ENCODE measurements at regions not wholly inside any gene's neighbourhood (a gene's known extent, or its start where the extent isn't known, plus 50 kb on each side); places are given as distances from the start of the nearest gene placed in this dataset.
A peak's percentile ranks its signal among the peaks of the same experiment; 100 is the strongest.
"Not testable (repeated sequence)": the region's sequence is repeated elsewhere in the genome, so short reads cannot be mapped to it uniquely, and the experiment has no call there.

GRCh38 chr5:12952409-12952808, 992.1 kb downstream of the DNAH5 start:
- H3K4me2 ChIP-seq, result no peak overlapping the region
- no peaks in the 10 kb centered on the region for H3K4me1 ChIP-seq
- no peaks in the 10 kb centered on the region for H3F3A ChIP-seq (ENCODE audit: low read depth)
- DNase-seq (ENCODE audit: low spot score), result no peak
- no peak overlapping the region for H3K27ac Mint-ChIP-seq
- no peak overlapping the region for H3K27ac ChIP-seq
- H2AFZ ChIP-seq (replicated peaks), result no peak overlapping the region
- H3K4me3 Mint-ChIP-seq, result no peak overlapping the region
- no peaks in the 10 kb centered on the region for H3K4me1 Mint-ChIP-seq
- H3K27me3 ChIP-seq, result no peaks in the 10 kb centered on the region
- no peaks in the 10 kb centered on the region for H3K36me3 Mint-ChIP-seq
- no peaks in the 10 kb centered on the region for H3K27me3 Mint-ChIP-seq (ENCODE audit: insufficient read depth, low read depth)
- no peaks in the 10 kb centered on the region for H3K36me3 ChIP-seq
- no peaks in the 10 kb centered on the region for H3K79me2 ChIP-seq (ENCODE audit: low read depth)
- H3K9me3 Mint-ChIP-seq, result no peaks in the 10 kb centered on the region
- H3K9ac ChIP-seq, result no peak overlapping the region
- H4K20me1 ChIP-seq (ENCODE audit: low read depth), result no peaks in the 10 kb centered on the region
- no peak overlapping the region for H3K4me3 ChIP-seq
- H3K9me3 ChIP-seq (ENCODE audit: low read depth), result no peaks in the 10 kb centered on the region
- TF ChIP-seq EZH2phosphoT487 (IDR thresholded peaks at IDR 0.05) (no peak), EZH2 (IDR thresholded peaks at IDR 0.05) (no peak)
- TF ChIP-seq, protein P1, sequence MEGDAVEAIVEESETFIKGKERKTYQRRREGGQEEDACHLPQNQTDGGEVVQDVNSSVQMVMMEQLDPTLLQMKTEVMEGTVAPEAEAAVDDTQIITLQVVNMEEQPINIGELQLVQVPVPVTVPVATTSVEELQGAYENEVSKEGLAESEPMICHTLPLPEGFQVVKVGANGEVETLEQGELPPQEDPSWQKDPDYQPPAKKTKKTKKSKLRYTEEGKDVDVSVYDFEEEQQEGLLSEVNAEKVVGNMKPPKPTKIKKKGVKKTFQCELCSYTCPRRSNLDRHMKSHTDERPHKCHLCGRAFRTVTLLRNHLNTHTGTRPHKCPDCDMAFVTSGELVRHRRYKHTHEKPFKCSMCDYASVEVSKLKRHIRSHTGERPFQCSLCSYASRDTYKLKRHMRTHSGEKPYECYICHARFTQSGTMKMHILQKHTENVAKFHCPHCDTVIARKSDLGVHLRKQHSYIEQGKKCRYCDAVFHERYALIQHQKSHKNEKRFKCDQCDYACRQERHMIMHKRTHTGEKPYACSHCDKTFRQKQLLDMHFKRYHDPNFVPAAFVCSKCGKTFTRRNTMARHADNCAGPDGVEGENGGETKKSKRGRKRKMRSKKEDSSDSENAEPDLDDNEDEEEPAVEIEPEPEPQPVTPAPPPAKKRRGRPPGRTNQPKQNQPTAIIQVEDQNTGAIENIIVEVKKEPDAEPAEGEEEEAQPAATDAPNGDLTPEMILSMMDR (IDR thresholded peaks at IDR 0.05), result no peak

DNA sequence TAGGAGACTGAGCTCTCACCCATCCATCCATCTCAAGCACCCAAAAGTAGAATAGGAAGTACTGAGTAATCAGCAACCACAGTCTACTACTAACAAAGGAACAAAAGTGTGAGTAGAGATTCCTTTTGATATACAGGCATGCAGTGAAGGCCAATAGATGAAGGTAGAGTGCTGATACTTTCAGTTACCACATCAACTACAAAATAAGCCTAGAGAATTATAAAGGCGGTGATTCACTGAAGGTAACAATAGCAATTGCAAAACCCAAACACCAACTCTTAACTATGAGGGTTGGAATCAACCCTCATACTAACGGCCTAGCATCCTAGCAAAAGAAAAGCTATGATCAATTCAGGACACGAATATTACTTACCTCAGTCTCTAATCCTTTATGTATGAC, 992.6 kb downstream of the DNAH5 start:
- no peaks in the 10 kb centered on the region for H3K9me3 ChIP-seq (ENCODE audit: low read depth)
- H3K9me3 Mint-ChIP-seq, result no peaks in the 10 kb centered on the region
- H4K20me1 ChIP-seq (ENCODE audit: low read depth), result no peaks in the 10 kb centered on the region
- no peaks in the 10 kb centered on the region for H3K36me3 Mint-ChIP-seq
- H3K79me2 ChIP-seq (ENCODE audit: low read depth), result no peaks in the 10 kb centered on the region
- H3K27ac ChIP-seq, result no peak overlapping the region
- no peak for DNase-seq (ENCODE audit: low spot score)
- H3K36me3 ChIP-seq, result no peaks in the 10 kb centered on the region
- TF ChIP-seq, protein P1 (IDR thresholded peaks at IDR 0.05), result no peak
- TF ChIP-seq EZH2phosphoT487 (IDR thresholded peaks at IDR 0.05) (no peak), EZH2 (IDR thresholded peaks at IDR 0.05) (no peak)
- no peak overlapping the region for H2AFZ ChIP-seq (replicated peaks)
- no peaks in the 10 kb centered on the region for H3F3A ChIP-seq (ENCODE audit: low read depth)
- H3K27ac Mint-ChIP-seq, result no peak overlapping the region
- H3K9ac ChIP-seq, result no peak overlapping the region
- no peak overlapping the region for H3K4me3 Mint-ChIP-seq
- H3K27me3 Mint-ChIP-seq (ENCODE audit: insufficient read depth, low read depth), result no peaks in the 10 kb centered on the region
- H3K4me2 ChIP-seq, result no peak overlapping the region
- no peaks in the 10 kb centered on the region for H3K4me1 Mint-ChIP-seq
- no peaks in the 10 kb centered on the region for H3K4me1 ChIP-seq
- no peak overlapping the region for H3K4me3 ChIP-seq
- no peaks in the 10 kb centered on the region for H3K27me3 ChIP-seq

DNA sequence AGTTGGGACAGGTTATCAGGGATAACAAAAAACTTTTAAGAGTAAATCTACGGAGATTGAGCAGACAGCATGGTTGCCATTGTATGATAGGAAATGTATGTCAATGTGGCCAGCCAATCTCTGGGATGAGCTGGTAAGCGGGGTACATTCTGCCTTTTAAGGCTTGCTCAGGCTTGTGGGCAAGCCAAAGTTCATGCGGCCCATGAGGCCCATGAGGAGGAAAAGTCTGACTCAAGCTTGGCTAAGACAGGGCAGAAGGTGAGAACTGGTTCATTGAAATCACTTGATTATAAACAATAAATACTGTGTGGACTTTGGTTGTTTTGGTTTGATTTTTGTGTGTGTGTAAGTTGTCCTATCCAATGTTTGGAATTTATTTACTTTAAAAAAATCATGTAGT, 997.1 kb downstream of the DNAH5 start:
- H3K4me1 ChIP-seq, result no peaks in the 10 kb centered on the region
- no peaks in the 10 kb centered on the region for H3K9me3 Mint-ChIP-seq
- H4K20me1 ChIP-seq (ENCODE audit: low read depth), result no peaks in the 10 kb centered on the region
- H3K27ac Mint-ChIP-seq, result no peak overlapping the region
- TF ChIP-seq EZH2phosphoT487 (IDR thresholded peaks at IDR 0.05) (no peak), EZH2 (IDR thresholded peaks at IDR 0.05) (no peak)
- TF ChIP-seq, protein P1 (IDR thresholded peaks at IDR 0.05), result no peak
- H3K9ac ChIP-seq, result no peak overlapping the region
- DNase-seq (ENCODE audit: low spot score), result no peak
- no peak overlapping the region for H3K4me3 ChIP-seq
- no peak overlapping the region for H3K4me2 ChIP-seq
- no peaks in the 10 kb centered on the region for H3K9me3 ChIP-seq (ENCODE audit: low read depth)
- H3K36me3 Mint-ChIP-seq, result no peaks in the 10 kb centered on the region
- H3K4me3 Mint-ChIP-seq, result no peak overlapping the region
- no peaks in the 10 kb centered on the region for H3K36me3 ChIP-seq
- H3K79me2 ChIP-seq (ENCODE audit: low read depth), result no peaks in the 10 kb centered on the region
- no peaks in the 10 kb centered on the region for H3K27me3 ChIP-seq
- no peak overlapping the region for H2AFZ ChIP-seq (replicated peaks)
- no peaks in the 10 kb centered on the region for H3K27me3 Mint-ChIP-seq (ENCODE audit: insufficient read depth, low read depth)
- no peak overlapping the region for H3K27ac ChIP-seq
- H3K4me1 Mint-ChIP-seq, result no peaks in the 10 kb centered on the region
- H3F3A ChIP-seq (ENCODE audit: low read depth), result no peaks in the 10 kb centered on the region

GRCh38 chr5:12945477-12945876, 999.0 kb downstream of the DNAH5 start:
- H3K4me3 ChIP-seq; H3K27ac ChIP-seq; H3K9me3 Mint-ChIP-seq; H3K9ac ChIP-seq; H3K27ac Mint-ChIP-seq; H3K27me3 ChIP-seq; H3F3A ChIP-seq (ENCODE audit: low read depth); H3K4me1 Mint-ChIP-seq; DNase-seq (ENCODE audit: low spot score); H3K36me3 ChIP-seq; H3K4me3 Mint-ChIP-seq; H3K4me2 ChIP-seq; H3K27me3 Mint-ChIP-seq (ENCODE audit: insufficient read depth, low read depth); H3K36me3 Mint-ChIP-seq; H2AFZ ChIP-seq (replicated peaks); H3K4me1 ChIP-seq; H3K79me2 ChIP-seq (ENCODE audit: low read depth); H3K9me3 ChIP-seq (ENCODE audit: low read depth); H4K20me1 ChIP-seq (ENCODE audit: low read depth): not testable (repeated sequence)
- TF ChIP-seq, protein P1 (IDR thresholded peaks at IDR 0.05), result peak; percentile 45
